ENCODE measurements at regions not wholly inside any gene's neighbourhood (a gene's known extent, or its start where the extent isn't known, plus 50 kb on each side); places are given as distances from the start of the nearest gene placed in this dataset.
A peak's percentile ranks its signal among the peaks of the same experiment; 100 is the strongest.

- Histone ChIP-seq H3K27ac (ENCODE audit: low read depth) (no peak overlapping the region), H3K4me1 (ENCODE audit: insufficient read depth) (peaks cover 12% of the 10 kb centered on the region), H3K79me2 (replicated peaks; ENCODE audit: insufficient read depth) (no peaks in the 10 kb centered on the region), H3K4me3 (no peak overlapping the region), H3K4me2 (no peak overlapping the region), H3F3A (replicated peaks; ENCODE audit: low read depth) (no peaks in the 10 kb centered on the region), H3K9me2 (ENCODE audit: insufficient read depth) (peaks cover 9% of the 10 kb centered on the region; the same call in 1 of the 2 replicates), H3K36me3 (ENCODE audit: insufficient read depth) (no peaks in the 10 kb centered on the region), H4K20me1 (replicated peaks; ENCODE audit: insufficient read depth) (no peaks in the 10 kb centered on the region), H2AFZ (peak overlapping the region; percentile 52; the same call in 1 of the 2 replicates), H3K27me3 (ENCODE audit: insufficient read depth) (no peaks in the 10 kb centered on the region)
- peaks cover 18% of the 10 kb centered on the region for H3K4me1 Mint-ChIP-seq
- H3K27ac Mint-ChIP-seq, result no peak overlapping the region
- ATAC-seq (peak; percentile 36; the same call in 1 of the 3 replicates), DNase-seq (ENCODE audit: low spot score) (no peak)
- TF ChIP-seq STAT1 (IDR thresholded peaks at IDR 0.05; ENCODE audit: unreplicated experiment) (no peak), EZH2phosphoT487 (IDR thresholded peaks at IDR 0.05; ENCODE audit: unreplicated experiment) (no peak), JUNB (IDR thresholded peaks at IDR 0.05; ENCODE audit: unreplicated experiment) (no peak), ETS1 (IDR thresholded peaks at IDR 0.05) (no peak), CTCF (conservative IDR thresholded peaks at IDR 0.05; ENCODE audit: low read depth in 2 of 2) (no peak), ZNF331 (CRISPR knock-in tag; IDR thresholded peaks at IDR 0.05; ENCODE audit: low read depth) (no peak), ZNF462 (CRISPR knock-in tag; IDR thresholded peaks at IDR 0.05) (no peak), CREB1 (CRISPR knock-in tag; IDR thresholded peaks at IDR 0.05; ENCODE audit: low read depth) (no peak), REST (IDR thresholded peaks at IDR 0.05; ENCODE audit: unreplicated experiment) (no peak)
- no peak overlapping the region for H3K4me3 Mint-ChIP-seq
- no peaks in the 10 kb centered on the region for H3K36me3 Mint-ChIP-seq (ENCODE audit: low read depth)
- no peaks in the 10 kb centered on the region for H3K9me3 Mint-ChIP-seq
- no peaks in the 10 kb centered on the region for H3K27me3 Mint-ChIP-seq (ENCODE audit: insufficient read depth, low read depth, poor library complexity)
Observed at GRCh38 chr2:226131299-226131784, 668.3 kb downstream of the IRS1 start.
